ENCODE measurements at regions not wholly inside any gene's neighbourhood (a gene's known extent, or its start where the extent isn't known, plus 50 kb on each side); places are given as distances from the start of the nearest gene placed in this dataset.
"Not testable (repeated sequence)": the region's sequence is repeated elsewhere in the genome, so short reads cannot be mapped to it uniquely, and the experiment has no call there.

DNA sequence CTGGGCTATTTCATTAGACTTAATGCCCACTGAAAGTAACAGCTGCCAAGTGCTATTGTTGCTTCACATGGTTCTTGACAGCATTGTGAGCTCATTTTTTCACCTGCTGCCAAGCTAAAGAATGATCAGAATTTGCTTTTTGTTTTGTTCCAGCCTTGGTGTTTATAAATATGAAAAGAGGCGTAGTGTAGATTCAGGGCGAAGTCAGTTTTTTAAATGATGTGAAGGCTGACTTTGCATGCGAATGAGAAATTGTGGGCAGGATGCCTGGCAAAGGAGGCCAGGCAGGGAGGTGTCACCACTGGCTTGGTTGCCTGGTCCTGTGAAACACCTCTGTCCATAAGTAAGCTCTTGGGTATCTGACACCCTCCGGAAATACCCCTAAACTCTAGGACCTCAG lies 93.3 kb upstream of the NAP1L1 start:
- DNase-seq (ENCODE audit: low spot score) = no peak

DNA sequence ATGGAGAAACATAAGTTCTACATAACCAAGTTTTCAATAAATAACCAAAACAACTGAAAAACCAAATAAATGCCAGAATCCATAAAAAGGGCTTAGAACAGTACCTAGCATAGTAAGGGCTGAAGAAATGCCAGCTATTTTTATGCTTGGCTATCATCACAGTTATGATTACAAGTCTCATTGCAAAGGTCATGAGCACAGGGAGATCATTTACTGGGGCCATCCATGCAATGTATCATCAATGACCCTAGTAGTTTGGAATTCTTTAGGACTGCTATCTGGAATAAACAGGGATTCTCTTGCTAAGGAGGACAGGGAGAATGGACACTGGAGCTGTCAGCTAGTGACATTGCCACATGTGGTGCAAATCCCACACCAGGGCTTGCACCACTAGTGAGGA lies 92.5 kb upstream of the NAP1L1 start:
- DNase-seq (ENCODE audit: low spot score) = no peak

DNA sequence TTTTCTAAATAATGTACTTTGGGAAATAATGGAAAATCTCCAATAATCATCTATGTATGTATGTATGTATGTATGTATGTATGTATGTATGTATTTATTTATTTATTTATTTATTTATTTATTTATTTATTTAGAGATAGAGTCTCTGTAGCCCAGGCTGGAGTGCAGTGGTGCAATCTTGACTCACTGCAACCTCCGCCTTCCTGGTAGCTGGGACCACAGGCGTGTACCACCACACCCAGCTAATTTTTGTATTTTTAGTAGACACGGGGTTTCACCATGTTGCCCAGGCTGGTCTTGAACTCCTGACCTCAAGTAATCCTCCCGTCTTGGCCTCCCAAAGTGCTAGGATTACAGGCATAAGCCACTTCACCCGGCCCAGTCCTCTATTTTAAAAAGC lies 91.5 kb upstream of the NAP1L1 start:
- not testable (repeated sequence) for DNase-seq (ENCODE audit: low spot score)

DNA sequence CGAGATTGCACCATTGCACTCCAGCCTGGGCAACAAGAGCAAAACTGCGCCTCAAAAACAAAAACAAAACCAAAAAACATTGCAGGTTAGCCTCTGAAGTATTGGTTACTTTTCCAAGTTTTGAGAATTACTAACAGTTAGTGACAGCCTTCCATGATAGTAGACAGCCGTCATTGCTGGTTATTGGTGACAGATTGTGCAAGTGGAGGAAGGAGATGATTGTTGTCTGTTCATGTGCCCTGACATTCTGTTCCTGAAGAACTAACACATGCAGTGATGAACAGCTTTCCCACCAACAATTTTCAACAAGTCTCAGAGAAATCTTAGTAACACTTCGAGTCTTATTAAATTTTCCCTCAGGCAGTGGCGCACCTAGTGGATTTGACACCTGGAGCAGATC lies 89.3 kb upstream of the NAP1L1 start:
- no peak for DNase-seq (ENCODE audit: low spot score)

DNA sequence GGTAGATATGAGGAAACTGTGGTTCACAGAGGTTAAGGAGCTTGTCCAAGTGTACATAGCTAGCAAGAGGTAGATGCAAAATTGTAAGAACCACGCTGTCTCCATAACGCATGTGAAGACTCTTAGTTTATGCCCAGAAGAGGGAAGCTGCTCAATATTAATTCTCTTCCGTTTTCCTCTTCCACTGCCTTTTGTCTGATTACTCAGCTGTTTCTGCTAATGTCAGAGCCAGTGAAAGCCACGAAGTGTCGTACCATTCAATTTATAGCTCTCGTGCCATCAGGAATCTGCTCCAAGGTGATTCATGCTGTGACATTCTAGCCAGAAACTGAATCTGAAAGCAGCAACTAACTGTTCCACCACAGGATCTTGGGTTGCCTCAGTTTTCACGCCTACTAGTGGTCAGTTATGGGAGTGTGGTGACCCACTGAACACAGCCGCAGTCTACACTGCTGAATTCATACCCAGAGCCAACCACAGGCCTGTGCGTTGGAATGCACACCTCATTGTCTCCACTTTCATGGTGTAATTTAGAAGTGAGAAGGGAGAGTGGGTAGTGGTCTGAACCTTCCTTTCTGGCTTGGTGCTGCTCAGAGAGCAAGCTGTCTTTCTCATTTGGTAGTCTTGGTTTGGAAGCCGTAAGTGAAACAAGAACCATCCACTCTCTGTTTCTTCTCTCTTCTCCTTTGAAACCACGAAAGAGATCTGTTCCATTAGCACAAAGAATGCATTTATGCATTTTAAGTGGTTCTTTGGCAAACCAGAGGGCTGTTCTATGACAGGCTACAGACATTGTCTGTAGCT lies 74.2 kb upstream of the NAP1L1 start:
- DNase-seq (ENCODE audit: low spot score) = peak; percentile 68

DNA sequence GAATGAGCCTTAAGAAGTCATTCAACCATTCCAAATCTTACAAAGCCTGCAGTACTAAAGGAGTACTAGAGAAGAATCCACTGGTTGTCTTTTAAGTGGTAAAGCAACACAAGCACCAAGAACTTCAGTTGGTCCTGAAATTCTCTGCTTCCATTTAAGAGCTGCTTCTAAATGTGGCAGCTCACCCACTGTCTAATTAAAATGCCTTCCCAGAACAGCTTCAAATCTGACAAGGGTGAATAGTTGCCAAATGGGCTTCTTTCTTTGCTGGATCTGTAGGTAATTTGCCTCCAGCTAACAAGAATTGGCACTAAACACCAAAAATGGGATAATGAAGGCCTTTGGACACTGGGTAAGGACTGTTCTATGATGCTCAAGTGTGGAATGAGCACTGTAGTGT lies 72.2 kb upstream of the NAP1L1 start:
- no peak for DNase-seq (ENCODE audit: low spot score)

DNA sequence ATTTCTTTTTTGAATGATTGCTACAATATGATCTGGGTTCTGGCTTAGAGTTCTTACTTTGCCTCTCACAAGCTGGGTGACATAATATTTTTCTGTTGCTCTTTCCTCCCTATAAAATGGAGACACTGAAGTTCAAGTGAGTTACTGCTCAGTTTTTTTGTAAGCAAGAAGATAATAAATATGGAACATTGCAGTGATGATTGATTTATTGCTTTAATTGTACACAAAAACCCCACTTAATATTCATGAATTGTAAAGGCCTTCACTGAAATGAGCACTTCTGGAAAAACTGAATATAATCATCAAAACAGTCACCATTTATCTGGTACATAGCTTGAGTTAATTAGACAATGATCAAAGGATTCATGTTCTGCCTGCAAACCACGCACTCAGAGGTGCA lies 71.8 kb upstream of the NAP1L1 start:
- DNase-seq (ENCODE audit: low spot score) = no peak

DNA sequence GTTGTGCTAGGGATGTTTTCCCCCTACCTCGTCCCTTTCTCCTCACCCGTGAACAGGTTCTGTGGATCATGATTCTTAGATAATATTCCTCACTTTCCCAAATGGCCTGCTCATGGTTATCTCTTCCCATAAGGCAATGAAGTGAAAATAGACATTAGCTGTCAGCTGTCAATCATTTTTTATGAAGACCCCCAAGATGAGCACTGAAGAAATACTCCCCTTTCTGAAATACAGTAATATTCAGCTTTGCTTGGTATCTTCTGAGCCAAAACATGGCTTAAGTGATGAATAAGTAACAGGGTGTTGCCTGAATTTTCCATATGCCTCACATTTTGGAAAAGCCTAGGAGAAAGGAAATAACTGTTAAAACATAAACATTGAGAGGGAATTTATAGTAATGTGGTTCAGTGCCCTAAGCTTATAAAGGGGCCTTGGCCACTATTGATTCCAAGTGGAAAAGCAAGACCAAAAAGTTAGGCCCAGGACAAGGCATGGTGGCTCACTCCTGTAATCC lies 70.7 kb upstream of the NAP1L1 start:
- no peak for DNase-seq (ENCODE audit: low spot score)

DNA sequence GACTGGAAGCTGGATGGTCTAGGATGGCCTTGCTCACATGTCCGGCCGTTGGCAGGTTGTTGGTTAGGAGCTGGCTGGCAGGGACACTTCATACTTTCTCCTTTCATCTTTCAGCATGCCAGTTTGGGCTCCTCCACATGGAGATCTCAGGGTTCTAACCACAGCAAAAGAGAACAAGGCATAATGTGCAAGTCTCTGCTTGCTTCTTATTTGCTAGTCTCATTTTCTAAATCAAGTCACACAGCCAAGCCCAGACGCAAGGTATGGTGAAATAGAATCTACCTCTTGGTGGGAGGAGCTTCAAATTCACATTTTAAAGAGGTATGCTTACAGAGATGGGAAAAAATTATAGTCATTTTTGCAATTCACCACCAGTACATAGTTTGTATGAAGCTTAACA lies 69.1 kb upstream of the NAP1L1 start:
- DNase-seq (ENCODE audit: low spot score) = no peak

DNA sequence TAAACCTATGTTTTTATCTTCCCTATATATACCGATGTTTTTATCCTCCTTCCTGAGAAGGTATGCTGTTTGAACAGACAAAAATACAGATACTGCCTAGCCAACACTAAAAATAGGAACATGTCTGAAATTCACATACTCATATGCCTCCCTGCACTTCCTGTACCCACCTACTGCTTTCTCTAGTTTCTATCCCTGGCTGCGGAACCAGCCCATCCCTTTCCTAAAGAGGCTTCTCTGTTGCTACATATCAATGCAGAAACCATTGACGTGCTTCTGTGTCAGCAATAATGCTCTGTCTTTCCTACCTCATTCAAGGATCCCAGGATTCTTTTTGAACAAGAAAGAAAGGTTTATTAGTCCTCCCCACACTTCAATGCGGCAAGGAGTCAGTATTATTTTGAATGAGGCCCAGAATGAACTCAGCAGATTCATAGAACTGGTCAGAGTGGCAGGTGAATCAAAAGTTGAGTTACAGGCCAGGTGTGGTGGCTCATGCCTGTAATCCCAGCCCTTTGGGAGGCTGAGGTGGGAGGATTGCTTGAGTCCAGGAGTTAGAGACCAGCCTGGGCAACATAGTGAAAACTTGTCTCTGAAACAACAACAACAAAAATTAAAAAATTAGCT lies 67.8 kb upstream of the NAP1L1 start:
- peak; percentile 17 for DNase-seq (ENCODE audit: low spot score)

DNA sequence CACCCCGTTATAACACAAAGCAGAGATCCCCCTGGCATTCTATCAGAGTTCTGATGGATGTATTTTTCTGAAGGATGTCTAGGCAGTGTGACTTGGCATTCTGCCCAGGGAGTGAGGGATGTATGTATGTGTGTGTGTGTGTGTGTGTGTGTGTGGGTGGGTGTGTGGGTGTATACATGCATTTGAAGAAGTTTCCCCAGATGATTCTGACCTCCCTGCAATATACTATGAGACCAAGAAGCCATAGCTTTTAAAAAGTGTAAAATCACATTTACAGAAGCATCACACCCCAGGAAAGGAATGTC lies 59.7 kb upstream of the NAP1L1 start:
- no peak for DNase-seq (ENCODE audit: low spot score)

DNA sequence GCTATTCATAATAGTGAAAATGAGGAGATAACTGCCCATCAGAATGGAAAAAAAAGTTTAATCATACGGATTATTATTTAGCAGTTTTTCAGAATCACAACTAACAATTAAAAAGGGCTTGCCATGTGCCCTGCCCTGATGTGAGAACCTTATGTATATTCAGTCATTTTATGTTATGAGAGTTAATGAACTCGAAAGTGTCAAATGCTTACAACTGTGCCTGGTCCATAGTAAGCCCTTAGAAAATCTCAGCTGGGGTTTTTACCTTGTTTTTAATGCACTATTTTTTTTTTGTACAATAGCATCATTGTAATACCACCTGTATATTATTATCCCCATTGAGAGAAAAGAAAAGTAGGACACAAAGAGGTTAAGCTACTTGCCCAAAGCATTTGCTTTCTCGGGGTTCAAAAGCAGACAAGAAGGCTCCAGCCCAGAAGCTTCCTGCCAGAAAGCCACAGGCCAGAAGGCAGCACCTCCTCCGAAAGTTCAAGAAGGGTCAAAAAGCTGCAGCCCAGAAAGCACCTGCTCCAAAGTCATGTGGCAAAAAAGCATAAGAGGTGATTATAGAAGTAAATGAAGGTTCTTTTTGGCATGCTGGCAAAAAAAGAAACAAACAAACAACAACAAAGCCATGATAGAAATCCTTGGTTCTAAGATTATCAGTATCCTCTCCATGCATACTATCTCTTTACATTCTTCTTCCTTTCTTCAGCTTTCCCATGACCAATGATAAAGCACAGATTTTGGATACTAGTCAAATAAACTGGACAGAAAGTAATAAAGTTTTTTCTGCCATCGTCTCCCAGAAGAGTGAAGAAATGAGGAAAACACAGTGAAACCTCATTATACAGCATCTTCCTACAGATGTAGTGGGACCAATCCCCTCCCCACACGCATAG lies 59.1 kb upstream of the NAP1L1 start:
- no peak for DNase-seq (ENCODE audit: low spot score)

DNA sequence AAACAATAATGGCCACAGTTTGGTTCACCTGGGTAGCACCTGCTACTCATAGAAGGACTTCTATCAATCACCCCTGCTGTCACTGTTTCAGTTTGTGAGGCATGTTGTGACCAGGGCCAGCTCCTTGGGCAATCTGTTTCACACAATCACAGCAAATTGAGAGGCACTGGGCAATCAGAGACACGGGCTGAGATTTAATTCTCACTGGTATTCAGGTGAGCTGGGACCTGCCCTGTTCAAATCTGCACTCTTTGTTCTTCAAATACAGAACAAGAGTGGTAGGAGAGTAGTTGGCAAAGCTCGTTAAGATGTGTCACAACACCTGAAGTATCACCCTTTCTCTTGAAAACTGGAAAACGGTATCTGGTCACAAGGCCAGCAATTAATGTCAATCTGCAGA lies 57.8 kb upstream of the NAP1L1 start:
- no peak for DNase-seq (ENCODE audit: low spot score)

DNA sequence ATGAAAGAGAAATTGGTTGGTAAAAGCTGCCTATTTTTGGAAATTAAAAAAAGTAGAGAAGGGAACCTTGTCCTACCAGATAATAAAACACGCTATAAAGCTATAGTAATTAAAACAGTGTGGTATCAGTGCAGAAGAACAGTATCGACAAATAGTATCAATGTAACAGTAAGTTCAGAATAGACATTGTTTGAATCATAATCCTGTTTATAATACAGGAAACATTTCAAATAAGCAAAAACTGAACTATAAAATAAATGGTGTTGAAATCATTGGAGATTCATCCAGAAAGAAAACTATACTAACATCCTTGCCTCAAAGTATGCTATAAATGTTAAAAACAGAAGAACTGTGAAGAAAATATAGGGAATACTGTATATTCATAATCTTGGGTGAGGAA lies 54.2 kb upstream of the NAP1L1 start:
- DNase-seq (ENCODE audit: low spot score) = no peak

DNA sequence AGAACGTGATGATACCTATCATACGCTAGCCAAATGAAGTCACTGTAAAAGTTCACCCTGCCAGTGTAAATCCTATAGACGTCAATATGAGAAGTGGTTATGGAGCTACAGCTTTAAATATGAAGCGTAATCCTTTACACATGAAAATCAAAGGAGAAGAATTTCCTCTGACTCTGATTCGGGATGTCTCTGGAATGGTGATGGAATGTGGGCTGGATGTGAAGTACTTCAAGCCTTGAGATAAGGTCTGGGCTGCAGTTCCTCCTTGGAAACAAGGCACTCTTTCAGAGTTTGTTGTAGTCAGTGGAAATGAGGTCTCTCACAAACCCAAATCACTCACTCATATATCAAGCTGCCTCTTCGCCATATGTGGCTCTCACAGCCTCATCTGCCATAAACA lies 53.1 kb upstream of the NAP1L1 start:
- DNase-seq (ENCODE audit: low spot score) = no peak

DNA sequence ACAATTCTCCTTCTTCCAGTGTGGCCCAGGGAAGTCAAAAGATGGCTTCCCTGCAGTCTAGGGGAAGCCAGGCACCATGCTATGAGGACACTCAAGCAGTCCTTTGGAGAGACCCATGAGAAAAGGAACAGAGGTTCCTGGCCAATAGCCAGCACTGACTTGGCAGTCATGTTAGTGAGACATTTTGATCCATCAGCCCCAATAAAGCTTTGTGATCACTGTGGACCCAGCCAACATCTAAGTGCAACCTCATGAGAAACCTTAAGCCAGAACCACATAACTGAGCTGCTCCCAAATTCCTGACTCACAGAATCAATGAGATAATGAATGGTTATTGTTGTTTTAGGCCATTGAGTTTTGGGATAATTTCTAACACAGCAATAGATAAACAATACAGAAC lies 51.0 kb upstream of the NAP1L1 start:
- DNase-seq (ENCODE audit: low spot score) = no peak
